ENCODE measurements at regions not wholly inside any gene's neighbourhood (a gene's known extent, or its start where the extent isn't known, plus 50 kb on each side); places are given as distances from the start of the nearest gene placed in this dataset.

- CTCF ChIA-PET: interaction anchor here (0.6 to 1.7 kb wide), 5 partner anchors 10 to 254 kb away, joined by 3 read pairs; no protein-coding TSS in a partner anchor
- Mint-ChIP-seq H3K4me3 (ENCODE audit: unreplicated experiment) (no peak overlapping the region), H3K9me3 (ENCODE audit: unreplicated experiment) (no peaks in the 10 kb centered on the region), H3K27ac (ENCODE audit: low read depth, unreplicated experiment) (no peak overlapping the region), H3K4me1 (ENCODE audit: insufficient read depth, unreplicated experiment) (no peaks in the 10 kb centered on the region), H3K27me3 (ENCODE audit: insufficient read depth, unreplicated experiment) (peaks cover 65% of the 10 kb centered on the region), H3K36me3 (ENCODE audit: insufficient read depth, unreplicated experiment) (no peaks in the 10 kb centered on the region)
- DNase-seq (ENCODE audit: unreplicated experiment): no peak
- no peak for TF ChIP-seq CTCF (IDR thresholded peaks at IDR 0.05; ENCODE audit: unreplicated experiment)
- intact Hi-C loops (cut with micrococcal nuclease): no loop called here
- BruUV-seq (replicated peaks): no TSS peak
- POLR2A ChIA-PET: no interaction called here
Observed at GRCh38 chr3:124391774-124392173, 338.5 kb upstream of the UMPS start.

- H3K27me3 Mint-ChIP-seq (ENCODE audit: insufficient read depth, unreplicated experiment): peaks cover 49% of the 10 kb centered on the region
- H3K4me1 Mint-ChIP-seq (ENCODE audit: insufficient read depth, unreplicated experiment): no peaks in the 10 kb centered on the region
- no TSS peak for BruUV-seq (replicated peaks)
- H3K36me3 Mint-ChIP-seq (ENCODE audit: insufficient read depth, unreplicated experiment): no peaks in the 10 kb centered on the region
- CTCF ChIA-PET: interaction anchor here (1.3 kb wide), 1 partner anchor 42 kb away, joined by 5 read pairs; no protein-coding TSS in a partner anchor
- no peak overlapping the region for H3K4me3 Mint-ChIP-seq (ENCODE audit: unreplicated experiment)
- H3K9me3 Mint-ChIP-seq (ENCODE audit: unreplicated experiment): no peaks in the 10 kb centered on the region
- no peak for TF ChIP-seq CTCF (IDR thresholded peaks at IDR 0.05; ENCODE audit: unreplicated experiment)
- no peak overlapping the region for H3K27ac Mint-ChIP-seq (ENCODE audit: low read depth, unreplicated experiment)
- DNase-seq (ENCODE audit: unreplicated experiment): no peak
- intact Hi-C loops (cut with micrococcal nuclease): no loop called here
- POLR2A ChIA-PET: no interaction called here
Observed at GRCh38 chr3:124393340-124393739, 336.9 kb upstream of the UMPS start.

GRCh38 chr3:124395162-124395561, 335.1 kb upstream of the UMPS start:
- DNase-seq (ENCODE audit: unreplicated experiment): no peak
- CTCF ChIA-PET: interaction anchor here (2.1 kb wide), 1 partner anchor 44 kb away, joined by 5 read pairs; no protein-coding TSS in a partner anchor
- Mint-ChIP-seq H3K9me3 (ENCODE audit: unreplicated experiment) (no peaks in the 10 kb centered on the region), H3K27ac (ENCODE audit: low read depth, unreplicated experiment) (no peak overlapping the region), H3K27me3 (ENCODE audit: insufficient read depth, unreplicated experiment) (peaks cover 37% of the 10 kb centered on the region), H3K4me1 (ENCODE audit: insufficient read depth, unreplicated experiment) (no peaks in the 10 kb centered on the region), H3K4me3 (ENCODE audit: unreplicated experiment) (no peak overlapping the region), H3K36me3 (ENCODE audit: insufficient read depth, unreplicated experiment) (no peaks in the 10 kb centered on the region)
- no TSS peak for BruUV-seq (replicated peaks)
- POLR2A ChIA-PET: interaction anchor here (0.7 to 0.9 kb wide), 2 partner anchors 34 to 1963 kb away, joined by 3 to 5 read pairs; no protein-coding TSS in a partner anchor
- TF ChIP-seq CTCF (IDR thresholded peaks at IDR 0.05; ENCODE audit: unreplicated experiment): no peak
- intact Hi-C loops (cut with micrococcal nuclease): no loop called here

DNA sequence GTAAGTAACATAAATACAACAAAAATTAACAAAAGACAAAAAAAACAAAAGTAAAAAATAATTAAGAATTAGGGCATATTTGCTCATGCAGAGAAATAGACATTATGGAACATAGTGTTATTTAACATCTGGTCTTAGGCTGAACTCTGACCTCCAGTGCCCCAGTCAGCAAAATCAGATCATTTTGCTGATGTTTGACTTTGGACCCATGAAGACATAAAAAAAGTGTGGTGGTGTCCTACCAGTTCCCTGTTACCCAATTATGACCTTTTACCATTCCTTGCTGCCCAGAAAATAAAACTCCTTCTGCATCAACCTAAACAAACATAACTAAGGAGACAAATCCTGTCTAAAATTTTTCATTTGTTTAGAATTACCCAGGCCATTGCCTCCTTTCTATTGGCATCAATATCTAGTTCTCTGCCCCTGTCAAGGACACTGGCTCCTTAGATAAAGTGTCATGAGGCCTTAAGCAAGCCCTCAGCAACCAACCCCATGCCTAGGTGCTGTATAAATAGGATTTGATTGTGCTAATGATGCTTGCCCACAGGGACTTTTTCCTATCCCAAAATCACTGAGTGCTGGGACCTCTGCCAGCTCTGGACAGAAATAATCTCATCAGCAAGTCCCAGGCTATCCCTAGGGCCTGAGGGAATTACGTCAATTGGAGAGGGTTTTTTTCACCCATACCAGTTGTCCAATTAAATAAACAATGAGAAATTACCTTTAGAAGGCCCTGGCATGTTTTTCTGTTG, 334.5 kb upstream of the UMPS start:
- TF ChIP-seq CTCF (IDR thresholded peaks at IDR 0.05; ENCODE audit: unreplicated experiment): no peak
- CTCF ChIA-PET: interaction anchor here (2.1 kb wide), 1 partner anchor 45 kb away, joined by 5 read pairs; no protein-coding TSS in a partner anchor
- Mint-ChIP-seq H3K27me3 (ENCODE audit: insufficient read depth, unreplicated experiment) (peaks cover 37% of the 10 kb centered on the region), H3K4me1 (ENCODE audit: insufficient read depth, unreplicated experiment) (no peaks in the 10 kb centered on the region), H3K9me3 (ENCODE audit: unreplicated experiment) (no peaks in the 10 kb centered on the region), H3K36me3 (ENCODE audit: insufficient read depth, unreplicated experiment) (no peaks in the 10 kb centered on the region), H3K27ac (ENCODE audit: low read depth, unreplicated experiment) (no peak overlapping the region), H3K4me3 (ENCODE audit: unreplicated experiment) (no peak overlapping the region)
- POLR2A ChIA-PET: interaction anchor here (0.7 to 0.9 kb wide), 2 partner anchors 33 to 1962 kb away, joined by 3 to 5 read pairs; no protein-coding TSS in a partner anchor
- intact Hi-C loops (cut with micrococcal nuclease): no loop called here
- no TSS peak for BruUV-seq (replicated peaks)
- DNase-seq (ENCODE audit: unreplicated experiment): peak; percentile 11

All from MCF 10A (cell line).